Kidney (tissue), 13 donors: ENCODE measurements at regions not wholly inside any gene's neighbourhood (a gene's known extent, or its start where the extent isn't known, plus 50 kb on each side); places are given as distances from the start of the nearest gene placed in this dataset.

Experiments
- DNase-seq, 5 donors: peaks; one replicate each; pipeline ENCODE4 v3.0.0-alpha.2; 2013 to 2020
- FAIRE-seq: peaks from 2 replicates; lab custom pipeline; 2012; peaks lifted over from hg19 to GRCh38; lab: Jason Lieb, UNC
- H3K27ac ChIP-seq, 2 donors: one replicate each; pipeline ENCODE4 v1.7.0; 2013; ENCODE audit warnings: low read depth in 2 of 2, low read length in 2 of 2, inconsistent platforms in 1 of 2
- H3K27me3 ChIP-seq: one replicate; pipeline ENCODE4 v1.7.1; 2013; ENCODE audit warnings: low read length, inconsistent platforms; ENCODE audit not compliant: control insufficient read depth, insufficient read depth
- H3K36me3 ChIP-seq, 3 donors: one replicate each; pipeline versions ENCODE4 v1.7.0 to v1.7.1; 2013; ENCODE audit warnings: low read length in 3 of 3, control low read depth in 1 of 3, inconsistent platforms in 1 of 3; ENCODE audit not compliant: insufficient read depth in 3 of 3, control insufficient read depth in 2 of 3
- H3K4me1 ChIP-seq, 3 donors: one replicate each; pipeline versions ENCODE4 v1.7.0 to v1.7.1; 2013; ENCODE audit warnings: low read length in 3 of 3, inconsistent platforms in 1 of 3, low read depth in 1 of 3; ENCODE audit not compliant: control insufficient read depth in 2 of 3, insufficient read depth in 2 of 3
- H3K4me3 ChIP-seq, 3 donors: one replicate each; pipeline versions ENCODE4 v1.7.0 to v1.8.1; 2013; ENCODE audit warnings: low read length in 3 of 3, control low read depth in 1 of 3, inconsistent platforms in 1 of 3
- H3K9ac ChIP-seq, 3 donors: one replicate each; pipeline versions ENCODE4 v1.7.0 to v1.7.1; 2013; ENCODE audit warnings: low read length in 3 of 3, control low read depth in 1 of 3, inconsistent platforms in 1 of 3
- H3K9me3 ChIP-seq, 3 donors: one replicate each; pipeline versions ENCODE4 v1.7.0 to v1.7.1; 2013; ENCODE audit warnings: low read length in 3 of 3, control low read depth in 1 of 3, inconsistent platforms in 1 of 3; ENCODE audit not compliant: control insufficient read depth in 2 of 3, insufficient read depth in 1 of 3
- CTCF ChIP-seq: IDR thresholded peaks from 3 replicates; pipeline ENCODE4 v1.5.1; 2012; ENCODE audit warnings: mild to moderate bottlenecking, moderate library complexity, borderline replicate concordance; ENCODE audit not compliant: insufficient read depth; ENCODE audit errors: extremely low read depth
- intact Hi-C: fragments of 100-400 bp; cut with DNase I; formaldehyde crosslinking; loops from one replicate; pipeline ENCODE4 v1.11.1; 2022
- donor health status: control.
- donor health status: control.
- donor health status: control.
- donor health status: control.
- donor health status: control.
- donor health status: DM: yes; HTN: yes; CAD: no.
- donor health status: Normal renal cell carcinoma (clear cell type).

GRCh38 chr3:81043660-81044199, 717.7 kb downstream of the GBE1 start:
- Histone ChIP-seq H3K9ac (no peak overlapping the region), H3K9me3 (no peaks in the 10 kb centered on the region), H3K36me3 (no peaks in the 10 kb centered on the region), H3K4me1 (no peaks in the 10 kb centered on the region), H3K27ac (no peak overlapping the region), H3K4me3 (no peak overlapping the region), H3K27me3 (no peaks in the 10 kb centered on the region)
- intact Hi-C loops = no loop called here
- no peak for TF ChIP-seq CTCF
- DNase-seq (no peak), FAIRE-seq (no peak)

GRCh38 chr3:81043009-81043408, 718.4 kb downstream of the GBE1 start:
- H3K4me3 ChIP-seq = no peak overlapping the region
- no peaks in the 10 kb centered on the region for H3K4me1 ChIP-seq
- no peaks in the 10 kb centered on the region for H3K36me3 ChIP-seq
- H3K27me3 ChIP-seq = no peaks in the 10 kb centered on the region
- H3K9me3 ChIP-seq = no peaks in the 10 kb centered on the region
- H3K27ac ChIP-seq = no peak overlapping the region
- DNase-seq (no peak), FAIRE-seq (no peak)
- TF ChIP-seq CTCF = no peak
- no peak overlapping the region for H3K9ac ChIP-seq
- intact Hi-C loops = no loop called here

- FAIRE-seq = no peak
- Histone ChIP-seq H3K9me3 (no peaks in the 10 kb centered on the region), H3K36me3 (no peaks in the 10 kb centered on the region), H3K27ac (no peak overlapping the region), H3K4me3 (no peak overlapping the region), H3K9ac (no peak overlapping the region), H3K4me1 (no peaks in the 10 kb centered on the region), H3K27me3 (no peaks in the 10 kb centered on the region)
- intact Hi-C loops = no loop called here
- no peak for DNase-seq
- no peak for TF ChIP-seq CTCF
Measured at GRCh38 chr3:81041331-81041730, 720.1 kb downstream of the GBE1 start.

GRCh38 chr3:81040107-81040506, 721.3 kb downstream of the GBE1 start:
- Histone ChIP-seq H3K4me3 (no peak overlapping the region), H3K9ac (no peak overlapping the region), H3K27ac (no peak overlapping the region), H3K36me3 (no peaks in the 10 kb centered on the region), H3K27me3 (no peaks in the 10 kb centered on the region), H3K9me3 (no peaks in the 10 kb centered on the region), H3K4me1 (no peaks in the 10 kb centered on the region)
- no peak for DNase-seq
- TF ChIP-seq CTCF = no peak
- intact Hi-C loops = no loop called here
- FAIRE-seq = no peak
